GM13977 (cell line): ENCODE measurements at regions not wholly inside any gene's neighbourhood (a gene's known extent, or its start where the extent isn't known, plus 50 kb on each side); places are given as distances from the start of the nearest gene placed in this dataset.
"Not testable (repeated sequence)": the region's sequence is repeated elsewhere in the genome, so short reads cannot be mapped to it uniquely, and the experiment has no call there.

Experiments
- DNase-seq: peaks from one replicate; pipeline ENCODE4 v3.0.0; 2012; ENCODE audit warnings: low spot score
- CTCF ChIP-seq: IDR thresholded peaks from 2 replicates; pipeline ENCODE4 v1.5.1; 2012; ENCODE audit warnings: mild to moderate bottlenecking, control low read depth; ENCODE audit not compliant: insufficient read depth; ENCODE audit errors: extremely low read depth, missing control alignments
- in situ Hi-C: fragments of 300-500 bp; cut with MboI; formaldehyde crosslinking; loops from one replicate; pipeline ENCODE4 v1.12.0; 2022; ENCODE audit warnings: low sequenced_read_pairs, low pct_unique_long_range_greater_than_20kb, mixed read lengths, inconsistent platforms; ENCODE audit not compliant: unreplicated experiment

- TF ChIP-seq CTCF = no peak
- in situ Hi-C loops = no loop called here
- DNase-seq = no peak
Observed at GRCh38 chr6:67811239-67812037, 823.6 kb upstream of the ADGRB3 start.

- DNase-seq, in situ Hi-C loops: not testable (repeated sequence)
Observed at GRCh38 chr6:67804808-67805207, 830.3 kb upstream of the ADGRB3 start.

- no peak for TF ChIP-seq CTCF
- no peak for DNase-seq
- in situ Hi-C loops = no loop called here
Observed at GRCh38 chr6:67802771-67803170, 832.3 kb upstream of the ADGRB3 start.

- in situ Hi-C loops = no loop called here
- TF ChIP-seq CTCF = no peak
- no peak for DNase-seq
Observed at GRCh38 chr6:67792996-67793395, 842.1 kb upstream of the ADGRB3 start.

GRCh38 chr6:67790569-67790968 is 844.5 kb upstream of the ADGRB3 start:
- no peak for TF ChIP-seq CTCF
- no peak for DNase-seq
- in situ Hi-C loops = no loop called here

- in situ Hi-C loops, DNase-seq: not testable (repeated sequence)
Observed at GRCh38 chr6:67787119-67787518, 848.0 kb upstream of the ADGRB3 start.

- DNase-seq = no peak
- no peak for TF ChIP-seq CTCF
- in situ Hi-C loops = no loop called here
Observed at GRCh38 chr6:67779876-67780275, 855.2 kb upstream of the ADGRB3 start.

- in situ Hi-C loops = no loop called here
- DNase-seq = no peak
- no peak for TF ChIP-seq CTCF
Observed at GRCh38 chr6:67775333-67775732, 859.7 kb upstream of the ADGRB3 start.
